ELF-1 (cell line): ENCODE measurements at regions not wholly inside any gene's neighbourhood (a gene's known extent, or its start where the extent isn't known, plus 50 kb on each side); places are given as distances from the start of the nearest gene placed in this dataset.

Source experiments
- DNase-seq: peaks from one replicate; pipeline ENCODE4 v3.0.0-alpha.2; 2016; ENCODE audit warnings: low read depth, low spot score

DNA sequence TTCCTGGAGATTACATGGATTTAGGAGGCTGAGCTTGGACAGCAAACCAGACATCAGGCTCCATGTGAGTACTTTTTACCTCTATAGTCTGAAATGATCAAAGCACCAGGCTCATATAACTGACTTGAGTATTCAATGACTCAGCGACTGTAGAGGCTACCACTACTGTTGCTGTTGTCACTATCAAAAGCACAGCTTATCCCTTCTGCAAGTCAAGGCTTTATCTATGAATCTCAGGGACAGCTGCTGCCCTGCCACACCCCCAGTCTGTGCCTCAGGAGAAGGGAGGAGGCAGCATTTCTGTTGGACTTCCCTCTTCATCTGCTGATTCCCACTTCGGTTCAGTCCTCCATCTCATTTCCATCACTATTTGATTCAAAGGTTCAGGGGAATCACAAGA, 80.5 kb upstream of the CNR1 start:
- DNase-seq = peak; percentile 13

DNA sequence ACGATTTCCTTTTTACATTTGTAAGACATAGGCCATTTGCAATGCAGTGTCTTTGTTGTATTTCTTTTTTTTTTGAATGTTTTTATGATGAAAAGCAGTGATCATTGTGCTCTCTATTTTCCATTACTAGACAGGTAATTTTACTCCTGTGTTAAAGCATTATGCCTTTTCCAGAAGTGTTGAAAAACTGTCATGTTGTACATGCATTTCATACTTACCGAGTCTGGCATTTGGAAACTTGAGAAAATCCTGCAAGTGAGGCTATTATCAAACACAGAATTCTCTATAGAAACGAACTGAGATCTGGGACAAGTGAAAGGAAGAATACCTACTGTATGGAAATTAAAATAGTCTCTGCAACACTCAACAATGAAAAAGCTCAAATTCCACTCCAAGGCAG, 78.6 kb upstream of the CNR1 start:
- no peak for DNase-seq

DNA sequence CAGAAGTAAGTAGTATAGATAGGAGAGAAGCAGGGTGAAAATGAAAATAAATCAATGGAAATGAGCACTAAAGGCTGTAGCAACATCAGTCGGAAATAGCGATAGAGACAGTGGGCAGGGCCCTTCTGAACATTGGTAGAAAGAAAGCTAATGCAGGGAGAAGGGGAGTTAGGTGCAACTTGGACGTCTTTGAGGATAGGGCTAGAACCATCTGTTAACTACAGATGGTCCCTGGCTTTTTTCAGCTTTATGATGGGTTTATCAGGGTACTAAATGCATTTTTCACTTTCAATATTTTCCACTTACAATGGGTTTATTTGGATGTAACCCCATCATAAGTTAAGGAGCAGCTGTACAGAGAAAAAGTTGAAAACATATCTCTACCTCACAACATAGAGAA, 72.8 kb upstream of the CNR1 start:
- no peak for DNase-seq

DNA sequence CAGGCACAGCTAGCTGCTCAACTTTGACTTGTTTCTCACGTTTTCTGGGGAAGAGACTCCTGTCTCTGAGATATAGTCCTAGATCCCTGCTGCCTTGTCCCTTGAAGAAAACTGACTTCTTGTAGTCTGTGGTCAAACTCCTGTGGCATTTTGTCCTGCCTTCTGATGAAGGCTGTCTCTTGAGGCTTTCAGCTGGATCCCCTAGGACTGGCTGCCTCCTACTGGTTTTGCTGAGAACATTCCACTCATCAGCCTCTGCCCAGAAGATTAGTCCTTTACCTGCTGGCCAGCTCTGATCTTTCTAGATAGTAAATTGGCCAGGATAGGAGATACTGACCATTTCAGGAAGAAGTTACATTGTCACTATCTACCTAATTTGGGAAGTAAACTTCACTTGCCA, 71.9 kb upstream of the CNR1 start:
- DNase-seq = peak; percentile 52

DNA sequence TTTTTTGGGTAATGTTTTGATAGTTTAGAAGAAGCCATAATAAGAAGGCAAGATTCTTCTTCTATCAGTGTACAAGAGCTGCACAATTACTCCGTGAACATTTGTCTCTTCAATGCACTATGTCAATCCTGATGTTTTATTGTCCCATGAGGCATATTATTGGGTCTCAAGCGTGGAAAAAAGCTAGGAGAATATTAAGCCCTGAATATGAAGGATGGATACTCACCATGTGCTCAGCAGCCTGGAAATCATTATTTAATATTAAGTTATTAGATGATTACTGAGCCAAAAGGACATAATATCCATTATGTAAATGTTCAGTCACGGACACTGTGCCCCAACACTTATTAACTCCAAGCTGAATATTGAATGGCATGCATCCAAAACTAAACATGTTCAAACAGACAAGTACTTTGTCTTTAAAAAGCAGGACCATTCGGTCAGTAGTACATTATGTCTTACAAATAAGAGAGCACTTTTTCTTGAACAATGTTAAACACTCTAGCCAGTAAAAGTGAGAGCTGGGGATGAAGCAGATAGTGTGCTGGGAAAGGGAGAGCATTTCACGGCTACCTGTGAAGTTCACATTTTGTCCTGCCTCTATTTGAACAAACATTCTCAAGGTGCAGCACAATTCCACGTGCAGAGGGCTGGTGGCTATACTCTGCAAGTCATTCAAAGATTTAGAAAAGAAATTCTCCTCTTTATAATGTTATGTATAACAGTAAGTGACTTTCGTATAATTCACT, 70.6 kb upstream of the CNR1 start:
- no peak for DNase-seq

DNA sequence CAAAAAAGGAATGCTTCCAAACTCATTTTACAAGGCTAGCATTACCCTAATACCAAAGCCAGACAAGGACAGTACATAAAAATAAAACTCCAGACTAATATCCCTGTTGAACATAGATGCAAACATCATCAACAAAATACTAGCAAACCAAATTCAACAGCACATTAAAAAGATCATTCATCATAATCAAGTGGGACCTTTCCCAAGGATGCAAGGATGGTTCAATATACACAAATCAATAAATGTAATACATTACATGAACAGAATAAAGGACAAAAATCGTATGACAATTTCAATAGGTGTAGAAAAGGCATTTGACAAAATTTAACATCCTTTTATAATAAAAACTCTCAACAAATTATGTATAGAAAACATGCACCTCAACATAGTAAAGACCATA, 66.6 kb upstream of the CNR1 start:
- no peak for DNase-seq

DNA sequence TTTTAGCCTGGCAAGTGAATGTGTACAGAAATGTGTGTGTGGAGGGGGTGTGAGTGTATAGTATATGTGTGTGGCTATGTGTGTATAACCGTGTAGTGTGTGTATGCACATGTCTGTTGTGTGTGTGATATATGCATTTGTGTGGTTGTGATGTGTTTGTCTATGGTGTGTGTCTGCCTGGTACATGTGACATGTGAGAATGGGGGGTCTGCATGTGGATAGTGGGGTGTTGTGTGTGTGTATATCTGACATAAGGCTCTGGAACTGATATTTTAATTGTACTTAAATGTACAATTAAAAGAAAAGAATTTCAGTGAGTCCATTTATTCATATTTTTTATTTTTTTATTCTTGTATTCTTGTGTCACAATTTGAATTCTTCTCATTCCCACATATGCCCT, 57.2 kb upstream of the CNR1 start:
- no peak for DNase-seq

DNA sequence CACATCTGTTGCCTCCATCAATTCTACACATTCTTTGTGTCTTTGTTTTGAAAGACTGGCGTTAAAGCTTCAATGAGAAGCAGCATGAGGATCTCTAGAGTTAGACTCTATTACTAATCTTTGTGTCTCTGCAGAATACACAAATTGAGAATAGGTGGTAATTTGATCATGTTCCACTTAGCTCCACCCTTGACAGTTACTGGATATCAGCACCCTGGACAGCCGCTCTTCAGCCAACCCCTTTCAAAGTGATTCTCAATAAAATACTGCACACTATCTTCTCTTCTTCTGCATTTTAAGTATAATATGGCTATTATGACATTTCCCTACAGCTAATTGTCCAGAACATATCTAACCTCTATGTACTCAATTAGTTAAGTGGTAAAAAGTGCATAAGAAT, 54.3 kb upstream of the CNR1 start:
- peak; percentile 4 for DNase-seq

DNA sequence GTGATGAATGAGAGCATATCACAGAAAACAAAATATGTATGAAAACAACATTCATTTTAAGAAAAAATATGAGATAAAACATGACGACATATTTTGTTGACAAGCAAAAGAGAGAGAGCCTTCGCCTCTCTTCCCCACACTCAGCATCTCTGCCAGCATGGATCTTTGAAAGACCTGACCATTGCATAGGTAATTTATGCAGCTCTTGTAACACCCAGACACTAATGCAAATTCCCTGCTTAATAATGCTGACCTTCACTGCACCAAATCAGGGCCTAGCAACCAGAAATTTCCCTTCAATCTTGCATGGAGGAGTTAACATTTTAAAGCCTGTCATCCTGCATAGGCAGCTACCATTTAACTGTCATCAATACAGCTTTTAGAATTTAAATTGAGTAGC, 50.0 kb upstream of the CNR1 start:
- DNase-seq = no peak
